IMR-90 (cell line): ENCODE measurements at regions not wholly inside any gene's neighbourhood (a gene's known extent, or its start where the extent isn't known, plus 50 kb on each side); places are given as distances from the start of the nearest gene placed in this dataset.

Experiments used
- MAZ ChIP-seq: IDR thresholded peaks from 2 replicates; pipeline ENCODE4 v1.6.1; 2012; ENCODE audit warnings: low read depth, mild to moderate bottlenecking, low read length, improper control_type of control experiment, moderate library complexity, borderline replicate concordance
- RFX5 ChIP-seq: IDR thresholded peaks from 2 replicates; pipeline ENCODE4 v1.8.0; 2012; ENCODE audit warnings: low read depth, mild to moderate bottlenecking, low read length, moderate library complexity
- TF ChIP-seq, protein P1 (sequence below): conservative IDR thresholded peaks from 2 replicates; pipeline ENCODE4 v1.5.1; 2012; ENCODE audit warnings: mild to moderate bottlenecking, low read depth, low read length, improper control_type of control experiment

DNA sequence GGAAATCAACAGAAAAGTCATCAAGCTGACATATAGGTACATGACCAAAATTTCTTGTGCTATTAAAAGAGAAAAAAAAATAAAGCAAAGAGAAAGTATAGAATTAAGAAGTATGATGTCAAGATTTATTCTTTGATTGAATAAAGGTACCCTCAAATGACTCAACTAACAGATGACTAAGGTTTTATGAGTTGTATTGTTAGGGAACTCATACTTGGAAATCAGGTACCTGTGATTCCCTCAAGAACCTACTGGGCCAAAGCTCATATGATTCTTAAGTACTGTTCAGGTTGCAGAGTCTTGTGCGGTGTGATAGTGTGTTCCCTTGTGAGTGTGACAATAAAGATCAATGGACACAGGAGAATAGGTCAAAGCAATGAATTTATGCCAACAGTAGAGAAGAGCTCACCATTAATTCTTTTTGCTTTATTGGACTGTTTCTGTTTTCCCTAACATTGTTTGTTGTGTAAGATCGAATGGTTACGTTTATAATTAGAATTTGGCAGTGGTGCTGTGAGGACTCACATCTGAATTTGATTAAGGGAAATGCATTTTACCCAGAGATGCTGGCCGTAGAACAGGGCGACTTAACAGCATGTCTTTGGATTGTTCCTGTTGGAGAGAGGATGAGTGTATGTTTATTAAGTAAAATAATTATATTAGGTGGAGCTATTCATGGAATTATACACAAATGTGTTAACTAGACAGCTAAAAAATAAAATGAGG, 293.2 kb upstream of the SEMA3D start:
- TF ChIP-seq, protein P1, sequence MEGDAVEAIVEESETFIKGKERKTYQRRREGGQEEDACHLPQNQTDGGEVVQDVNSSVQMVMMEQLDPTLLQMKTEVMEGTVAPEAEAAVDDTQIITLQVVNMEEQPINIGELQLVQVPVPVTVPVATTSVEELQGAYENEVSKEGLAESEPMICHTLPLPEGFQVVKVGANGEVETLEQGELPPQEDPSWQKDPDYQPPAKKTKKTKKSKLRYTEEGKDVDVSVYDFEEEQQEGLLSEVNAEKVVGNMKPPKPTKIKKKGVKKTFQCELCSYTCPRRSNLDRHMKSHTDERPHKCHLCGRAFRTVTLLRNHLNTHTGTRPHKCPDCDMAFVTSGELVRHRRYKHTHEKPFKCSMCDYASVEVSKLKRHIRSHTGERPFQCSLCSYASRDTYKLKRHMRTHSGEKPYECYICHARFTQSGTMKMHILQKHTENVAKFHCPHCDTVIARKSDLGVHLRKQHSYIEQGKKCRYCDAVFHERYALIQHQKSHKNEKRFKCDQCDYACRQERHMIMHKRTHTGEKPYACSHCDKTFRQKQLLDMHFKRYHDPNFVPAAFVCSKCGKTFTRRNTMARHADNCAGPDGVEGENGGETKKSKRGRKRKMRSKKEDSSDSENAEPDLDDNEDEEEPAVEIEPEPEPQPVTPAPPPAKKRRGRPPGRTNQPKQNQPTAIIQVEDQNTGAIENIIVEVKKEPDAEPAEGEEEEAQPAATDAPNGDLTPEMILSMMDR, result no peak
- TF ChIP-seq MAZ, result no peak
- TF ChIP-seq RFX5, result no peak
